ENCODE measurements at regions not wholly inside any gene's neighbourhood (a gene's known extent, or its start where the extent isn't known, plus 50 kb on each side); places are given as distances from the start of the nearest gene placed in this dataset.

DNA sequence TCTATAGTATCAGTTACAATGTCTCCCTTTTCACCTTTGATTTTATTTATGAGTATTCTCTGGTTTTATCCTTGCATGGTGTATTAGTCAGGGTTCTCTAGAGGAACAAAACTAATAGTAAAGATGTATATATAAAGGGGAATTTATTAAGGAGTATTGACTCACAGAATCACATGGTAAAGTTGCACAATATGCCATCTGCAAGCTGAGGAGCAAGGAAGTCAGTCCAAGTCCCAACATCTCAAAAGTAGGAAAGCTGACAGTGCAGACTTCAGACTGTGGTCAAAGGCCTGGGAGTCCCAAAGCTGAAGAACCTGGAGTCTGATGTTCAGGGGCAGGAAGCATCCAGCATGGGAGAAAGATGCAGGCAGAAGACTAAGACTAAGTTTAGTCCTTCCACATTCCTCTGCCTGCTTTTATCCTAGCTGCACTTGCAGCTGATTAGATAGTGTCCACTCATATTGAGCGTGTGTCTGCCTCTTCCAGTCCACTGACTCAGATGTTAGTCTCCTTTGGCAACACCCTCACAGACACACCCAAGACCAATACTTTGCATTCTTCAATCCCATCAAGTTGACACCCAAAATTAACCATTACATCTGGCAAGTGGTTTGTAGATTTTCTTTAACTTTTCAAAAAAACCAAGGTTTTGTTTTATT lies 308.0 kb upstream of the LMO3 start:
- no peak overlapping the region for H3K4me3 Mint-ChIP-seq
- H3K27me3 Mint-ChIP-seq: no peaks in the 10 kb centered on the region
- no peaks in the 10 kb centered on the region for H3K4me1 Mint-ChIP-seq
- ATAC-seq: no peak
- H3K36me3 Mint-ChIP-seq: no peaks in the 10 kb centered on the region
- DNase-seq: no peak
- H3K9me3 Mint-ChIP-seq (ENCODE audit: low read depth): peaks cover 11% of the 10 kb centered on the region
- H3K27ac Mint-ChIP-seq: no peak overlapping the region
- CTCF ChIA-PET: no interaction called here

GRCh38 chr12:16901946-16902345 lies 296.0 kb upstream of the LMO3 start:
- Mint-ChIP-seq H3K27ac (no peak overlapping the region), H3K36me3 (no peaks in the 10 kb centered on the region), H3K4me3 (no peak overlapping the region), H3K27me3 (no peaks in the 10 kb centered on the region), H3K4me1 (no peaks in the 10 kb centered on the region), H3K9me3 (ENCODE audit: low read depth) (peaks cover 12% of the 10 kb centered on the region)
- CTCF ChIA-PET: no interaction called here
- ATAC-seq: no peak
- no peak for DNase-seq

DNA sequence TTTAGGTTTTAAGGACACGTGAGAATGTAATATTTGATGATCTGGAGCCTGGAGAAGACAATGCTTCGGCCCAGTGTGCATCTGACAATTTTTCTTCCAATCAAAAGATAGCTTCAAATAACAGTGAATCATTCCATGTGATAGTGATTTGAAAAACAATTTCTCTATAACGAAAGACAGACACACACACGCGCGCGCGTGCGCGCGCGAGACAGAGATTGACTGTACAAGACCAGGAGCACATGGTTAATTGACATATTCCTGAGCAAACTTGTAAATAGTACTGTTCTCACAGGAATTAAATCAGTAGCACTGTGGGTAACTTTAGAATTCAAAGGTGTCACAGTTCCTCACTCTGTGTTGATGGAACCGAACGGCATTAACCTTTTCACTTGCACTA lies 287.5 kb upstream of the LMO3 start:
- no peaks in the 10 kb centered on the region for H3K4me1 Mint-ChIP-seq
- CTCF ChIA-PET: no interaction called here
- H3K9me3 Mint-ChIP-seq (ENCODE audit: low read depth): peaks cover 20% of the 10 kb centered on the region
- no peak overlapping the region for H3K4me3 Mint-ChIP-seq
- H3K27ac Mint-ChIP-seq: no peak overlapping the region
- DNase-seq (no peak), ATAC-seq (no peak)
- no peaks in the 10 kb centered on the region for H3K27me3 Mint-ChIP-seq
- no peaks in the 10 kb centered on the region for H3K36me3 Mint-ChIP-seq

- Mint-ChIP-seq H3K4me3 (no peak overlapping the region), H3K27ac (no peak overlapping the region), H3K36me3 (no peaks in the 10 kb centered on the region), H3K27me3 (no peaks in the 10 kb centered on the region), H3K4me1 (no peaks in the 10 kb centered on the region), H3K9me3 (ENCODE audit: low read depth) (peaks cover 19% of the 10 kb centered on the region)
- no peak for ATAC-seq
- DNase-seq: no peak
- CTCF ChIA-PET: no interaction called here
These were observed 285.7 kb upstream of the LMO3 start for GRCh38 chr12:16891673-16892072.

- Mint-ChIP-seq H3K4me3 (no peak overlapping the region), H3K9me3 (ENCODE audit: low read depth) (peaks cover 16% of the 10 kb centered on the region), H3K4me1 (no peaks in the 10 kb centered on the region), H3K36me3 (no peaks in the 10 kb centered on the region), H3K27me3 (no peaks in the 10 kb centered on the region), H3K27ac (no peak overlapping the region)
- DNase-seq: no peak
- no peak for ATAC-seq
- CTCF ChIA-PET: no interaction called here
These were observed 278.9 kb upstream of the LMO3 start for GRCh38 chr12:16884819-16885218.

DNA sequence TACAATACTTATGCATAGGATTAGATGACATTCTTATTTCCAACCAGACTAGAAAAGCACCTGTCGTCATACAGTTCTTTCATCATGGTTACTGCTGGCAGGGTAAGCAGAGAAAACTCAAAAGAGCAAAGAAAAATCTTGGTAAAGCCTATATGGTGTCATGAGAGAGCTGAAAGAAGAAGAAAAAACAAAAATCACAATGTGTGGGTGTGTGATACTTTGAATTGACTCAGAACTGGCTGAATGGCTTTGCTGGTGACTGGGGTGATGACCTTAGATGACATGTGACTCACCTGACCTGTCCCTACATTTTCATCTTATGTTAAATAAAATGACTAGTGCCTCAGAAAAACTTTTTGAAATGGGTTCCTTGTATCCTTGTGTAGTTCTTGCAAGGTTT lies 278.1 kb upstream of the LMO3 start:
- ATAC-seq (no peak), DNase-seq (no peak)
- H3K4me1 Mint-ChIP-seq: no peaks in the 10 kb centered on the region
- H3K27me3 Mint-ChIP-seq: no peaks in the 10 kb centered on the region
- no peak overlapping the region for H3K27ac Mint-ChIP-seq
- CTCF ChIA-PET: no interaction called here
- peaks cover 15% of the 10 kb centered on the region for H3K9me3 Mint-ChIP-seq (ENCODE audit: low read depth)
- H3K4me3 Mint-ChIP-seq: no peak overlapping the region
- no peaks in the 10 kb centered on the region for H3K36me3 Mint-ChIP-seq

DNA sequence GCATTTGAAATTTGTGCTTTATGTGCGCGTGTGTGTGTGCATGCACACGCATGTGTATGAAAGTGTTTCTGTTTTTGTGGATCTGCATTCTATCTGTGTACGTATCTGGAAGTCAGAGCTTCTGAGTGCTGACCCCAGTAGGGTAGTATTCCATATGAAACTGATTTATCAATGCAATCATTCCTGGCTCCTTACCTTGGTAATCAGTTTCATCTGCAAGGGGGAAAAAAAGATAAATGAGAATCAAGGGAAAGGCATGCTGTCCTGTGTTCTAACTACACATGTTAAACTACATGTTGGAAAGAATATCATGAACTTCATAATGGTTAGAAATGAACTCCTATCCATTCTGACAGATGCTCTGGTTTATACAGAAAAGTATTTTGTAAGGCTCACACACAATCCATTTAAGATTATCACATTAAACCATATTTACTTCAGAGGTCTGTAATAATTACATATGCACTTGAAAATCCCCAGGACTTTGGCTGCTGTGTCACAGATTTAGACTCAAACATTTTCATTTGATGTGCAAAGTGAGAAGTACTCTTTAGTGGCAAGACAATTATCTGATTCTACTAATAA lies 276.1 kb upstream of the LMO3 start:
- no peak for ATAC-seq
- no peaks in the 10 kb centered on the region for H3K27me3 Mint-ChIP-seq

DNA sequence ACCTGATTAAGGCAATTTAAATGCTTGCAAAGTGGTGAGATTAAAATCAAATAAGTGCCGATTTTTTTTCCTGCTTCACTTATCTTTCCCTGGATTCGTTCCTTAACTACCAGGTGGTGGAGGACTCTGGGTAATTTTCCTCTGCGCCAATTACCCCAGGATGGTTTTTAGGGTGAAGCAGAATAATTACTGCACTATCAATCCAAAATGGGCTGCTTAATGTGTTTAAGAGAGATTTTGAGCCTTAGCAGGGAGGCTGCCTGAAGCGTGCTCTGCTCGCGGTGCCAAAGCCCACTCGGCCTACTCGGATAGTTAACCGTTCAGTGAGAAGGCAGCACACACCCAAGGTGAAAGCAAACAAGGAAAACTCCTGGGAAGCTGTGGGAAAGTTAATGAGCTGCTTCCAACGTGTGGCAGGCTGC lies 274.9 kb upstream of the LMO3 start:
- no peak overlapping the region for H3K4me3 Mint-ChIP-seq

More for the DNA sequence above, 276.1 kb upstream of the LMO3 start:
- no peak for DNase-seq
- no peaks in the 10 kb centered on the region for H3K36me3 Mint-ChIP-seq
- CTCF ChIA-PET: no interaction called here
- no peak overlapping the region for H3K27ac Mint-ChIP-seq
- H3K4me3 Mint-ChIP-seq: no peak overlapping the region
- H3K4me1 Mint-ChIP-seq: no peaks in the 10 kb centered on the region
- H3K9me3 Mint-ChIP-seq (ENCODE audit: low read depth): peaks cover 7% of the 10 kb centered on the region

GRCh38 chr12:16870845-16871244 lies 264.9 kb upstream of the LMO3 start:
- H3K27ac Mint-ChIP-seq: no peak overlapping the region
- ATAC-seq (no peak), DNase-seq (no peak)
- CTCF ChIA-PET: no interaction called here
- H3K9me3 Mint-ChIP-seq (ENCODE audit: low read depth): peaks cover 7% of the 10 kb centered on the region
- no peak overlapping the region for H3K4me3 Mint-ChIP-seq
- H3K4me1 Mint-ChIP-seq: no peaks in the 10 kb centered on the region
- no peaks in the 10 kb centered on the region for H3K36me3 Mint-ChIP-seq
- H3K27me3 Mint-ChIP-seq: no peaks in the 10 kb centered on the region

More for the DNA sequence above, 274.9 kb upstream of the LMO3 start:
- Mint-ChIP-seq H3K9me3 (ENCODE audit: low read depth) (peaks cover 7% of the 10 kb centered on the region), H3K36me3 (no peaks in the 10 kb centered on the region), H3K4me1 (no peaks in the 10 kb centered on the region), H3K27me3 (no peaks in the 10 kb centered on the region), H3K27ac (no peak overlapping the region)
- CTCF ChIA-PET: no interaction called here
- no peak for ATAC-seq
- no peak for DNase-seq

DNA sequence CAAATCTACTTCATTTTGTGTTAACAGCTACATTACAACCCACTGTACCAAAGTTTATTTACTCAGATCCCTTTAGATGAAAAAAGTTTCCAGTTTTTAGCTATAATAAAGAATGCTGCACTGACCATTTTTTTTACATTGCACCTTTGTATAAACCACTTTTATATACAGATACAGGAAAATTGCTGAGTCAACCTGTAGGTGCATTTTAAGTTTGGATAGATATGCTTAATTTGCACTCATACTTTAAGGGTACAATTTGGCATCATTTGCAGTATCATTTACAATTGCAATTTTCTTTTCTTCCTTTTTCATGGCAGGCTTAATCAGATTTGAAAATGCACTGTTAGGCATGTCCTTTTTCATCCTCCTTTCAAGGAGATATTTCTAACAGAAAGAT lies 257.8 kb upstream of the LMO3 start:
- Mint-ChIP-seq H3K9me3 (ENCODE audit: low read depth) (peaks cover 14% of the 10 kb centered on the region), H3K27me3 (no peaks in the 10 kb centered on the region)

GRCh38 chr12:16857456-16857923 lies 251.5 kb upstream of the LMO3 start:
- CTCF ChIA-PET: no interaction called here
- Mint-ChIP-seq H3K36me3 (no peaks in the 10 kb centered on the region), H3K4me1 (no peaks in the 10 kb centered on the region), H3K27me3 (no peaks in the 10 kb centered on the region), H3K27ac (no peak overlapping the region), H3K4me3 (no peak overlapping the region), H3K9me3 (ENCODE audit: low read depth) (peaks cover 8% of the 10 kb centered on the region)
- DNase-seq (no peak), ATAC-seq (no peak)

More for the DNA sequence above, 257.8 kb upstream of the LMO3 start:
- Mint-ChIP-seq H3K36me3 (no peaks in the 10 kb centered on the region), H3K27ac (no peak overlapping the region), H3K4me1 (no peaks in the 10 kb centered on the region), H3K4me3 (no peak overlapping the region)
- ATAC-seq: no peak
- CTCF ChIA-PET: no interaction called here
- no peak for DNase-seq

DNA sequence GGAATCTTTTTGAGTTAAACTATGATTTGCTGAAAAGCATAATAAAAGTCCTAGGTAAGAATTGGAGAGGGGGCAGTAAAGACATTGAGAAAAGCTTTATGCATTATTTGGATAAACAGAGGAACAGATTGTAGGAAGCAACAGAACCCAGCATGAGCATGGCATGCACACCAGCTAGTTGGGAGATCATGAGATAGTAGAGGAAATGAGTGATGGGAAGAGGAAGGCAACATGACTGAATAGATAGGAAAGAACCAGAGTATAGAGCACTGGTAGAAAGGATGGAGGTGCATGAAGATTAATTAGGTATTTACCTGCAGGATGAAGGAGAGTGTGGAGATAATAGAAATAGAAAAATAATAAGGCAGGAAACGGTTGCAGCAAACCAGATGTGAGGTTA lies 248.5 kb upstream of the LMO3 start:
- no peak for DNase-seq
- no peak overlapping the region for H3K27ac Mint-ChIP-seq
- no peak overlapping the region for H3K4me3 Mint-ChIP-seq
- H3K4me1 Mint-ChIP-seq: no peaks in the 10 kb centered on the region
- H3K27me3 Mint-ChIP-seq: no peaks in the 10 kb centered on the region
- H3K36me3 Mint-ChIP-seq: no peaks in the 10 kb centered on the region
- no peak for ATAC-seq
- H3K9me3 Mint-ChIP-seq (ENCODE audit: low read depth): peaks cover 6% of the 10 kb centered on the region
- CTCF ChIA-PET: no interaction called here

GRCh38 chr12:16849473-16849872 lies 243.5 kb upstream of the LMO3 start:
- Mint-ChIP-seq H3K4me3 (no peak overlapping the region), H3K36me3 (no peaks in the 10 kb centered on the region), H3K27ac (no peak overlapping the region), H3K27me3 (no peaks in the 10 kb centered on the region), H3K9me3 (ENCODE audit: low read depth) (peaks cover 6% of the 10 kb centered on the region), H3K4me1 (no peaks in the 10 kb centered on the region)
- ATAC-seq (no peak), DNase-seq (no peak)
- CTCF ChIA-PET: no interaction called here

DNA sequence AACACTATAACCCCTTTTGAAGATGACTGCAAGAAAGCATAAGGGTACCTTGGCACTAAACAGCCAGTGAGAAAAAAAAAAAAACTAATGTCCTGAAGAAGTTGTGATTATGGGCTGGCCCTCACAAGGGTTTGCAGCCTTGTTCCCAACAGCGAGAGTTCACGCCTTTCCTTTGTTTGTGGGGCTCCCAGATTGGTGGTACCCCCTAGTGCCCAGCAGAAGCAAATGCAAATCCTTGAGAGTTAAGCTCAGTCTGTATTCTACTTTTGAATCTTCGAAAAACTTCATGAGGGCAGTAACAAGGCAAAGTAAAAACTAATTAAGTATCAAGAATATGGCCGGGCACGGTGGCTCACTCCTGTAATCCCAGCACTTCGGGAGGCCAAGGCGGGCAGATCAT lies 238.9 kb upstream of the LMO3 start:
- DNase-seq (no peak), ATAC-seq (no peak)
- no peak overlapping the region for H3K4me3 Mint-ChIP-seq
- no peaks in the 10 kb centered on the region for H3K27me3 Mint-ChIP-seq
- no peaks in the 10 kb centered on the region for H3K36me3 Mint-ChIP-seq
- peaks cover 4% of the 10 kb centered on the region for H3K9me3 Mint-ChIP-seq (ENCODE audit: low read depth)
- H3K27ac Mint-ChIP-seq: no peak overlapping the region
- CTCF ChIA-PET: no interaction called here
- H3K4me1 Mint-ChIP-seq: no peaks in the 10 kb centered on the region

Measured in activated CD8-positive, alpha-beta memory T cell treated with anti-CD3 and anti-CD28 coated beads, Interleukin-2, amount 10 ng/mL, durations not matched to agents 7 days and 5 days (primary cell).